ENCODE measurements at regions not wholly inside any gene's neighbourhood (a gene's known extent, or its start where the extent isn't known, plus 50 kb on each side); places are given as distances from the start of the nearest gene placed in this dataset.
A peak's percentile ranks its signal among the peaks of the same experiment; 100 is the strongest.

GRCh38 chr1:177632923-177633615, 336.8 kb downstream of the SEC16B start:
- no peak for FAIRE-seq

GRCh38 chr1:177631770-177632169, 338.1 kb downstream of the SEC16B start:
- no peak for FAIRE-seq

- no peak for FAIRE-seq
Observed at GRCh38 chr1:177629526-177629925, 340.3 kb downstream of the SEC16B start.

GRCh38 chr1:177627148-177627910, 342.5 kb downstream of the SEC16B start:
- FAIRE-seq, result no peak

- no peak for FAIRE-seq
Observed at GRCh38 chr1:177620636-177621190, 349.1 kb downstream of the SEC16B start.

GRCh38 chr1:177615251-177615650, 354.6 kb downstream of the SEC16B start:
- FAIRE-seq, result no peak

- FAIRE-seq, result no peak
Observed at GRCh38 chr1:177611402-177611801, 358.5 kb downstream of the SEC16B start.

- no peak for FAIRE-seq
Observed at GRCh38 chr1:177609953-177610352, 359.9 kb downstream of the SEC16B start.

- no peak for FAIRE-seq
Observed at GRCh38 chr1:177600936-177601335, 368.9 kb downstream of the SEC16B start.

GRCh38 chr1:177600321-177600720, 369.5 kb downstream of the SEC16B start:
- FAIRE-seq, result no peak

- no peak for FAIRE-seq
Observed at GRCh38 chr1:177597393-177597792, 372.5 kb downstream of the SEC16B start.

- FAIRE-seq, result no peak
Observed at GRCh38 chr1:177596485-177596884, 373.4 kb downstream of the SEC16B start.

- no peak for FAIRE-seq
Observed at GRCh38 chr1:177593105-177593504, 376.8 kb downstream of the SEC16B start.

GRCh38 chr1:177592624-177593023, 377.2 kb downstream of the SEC16B start:
- no peak for FAIRE-seq

GRCh38 chr1:177591155-177591554, 378.7 kb downstream of the SEC16B start:
- no peak for FAIRE-seq

- no peak for FAIRE-seq
Observed at GRCh38 chr1:177589166-177589565, 380.7 kb downstream of the SEC16B start.

- FAIRE-seq, result no peak
Observed at GRCh38 chr1:177586429-177586828, 383.4 kb downstream of the SEC16B start.

GRCh38 chr1:177585302-177586220, 384.3 kb downstream of the SEC16B start:
- FAIRE-seq, result peak; percentile 58

- no peak for FAIRE-seq
Observed at GRCh38 chr1:177573901-177574300, 396.0 kb downstream of the SEC16B start.

- no peak for FAIRE-seq
Observed at GRCh38 chr1:177571485-177572076, 398.3 kb downstream of the SEC16B start.

GRCh38 chr1:177571076-177571475, 398.8 kb downstream of the SEC16B start:
- FAIRE-seq, result no peak

- no peak for FAIRE-seq
Observed at GRCh38 chr1:177569476-177569875, 398.7 kb downstream of the BRINP2 start.
